ENCODE measurements at regions not wholly inside any gene's neighbourhood (a gene's known extent, or its start where the extent isn't known, plus 50 kb on each side); places are given as distances from the start of the nearest gene placed in this dataset.

GRCh38 chr7:19508821-19509220 lies 200.0 kb downstream of the POLR1F start:
- DNase-seq (no peak), ATAC-seq (ENCODE audit: low read depth) (no peak)
- Histone ChIP-seq H3K9ac (ENCODE audit: low read length) (no peak overlapping the region), H3K4me3 (ENCODE audit: control extremely low read depth in 1 of 5, extremely low read depth in 1 of 5, insufficient read depth in 1 of 5, low read depth in 2 of 5, low read length in 4 of 5) (no peak overlapping the region), H3K27me3 (replicated peaks in 1 of 4; ENCODE audit: control extremely low read depth in 1 of 4, control insufficient read depth in 3 of 4, insufficient read depth in 4 of 4, low read length in 3 of 4) (no peaks in the 10 kb centered on the region), H2AFZ (ENCODE audit: insufficient read depth, low read depth, low read length, poor library complexity, severe bottlenecking) (no peak overlapping the region), H3K27ac (ENCODE audit: low read length in 2 of 2) (no peak overlapping the region), H3K36me3 (replicated peaks in 1 of 2; ENCODE audit: control extremely low read depth in 1 of 2, control insufficient read depth in 1 of 2, extremely low read depth in 1 of 2, insufficient read depth in 2 of 2, low read length in 1 of 2) (no peaks in the 10 kb centered on the region), H4K20me1 (ENCODE audit: control insufficient read depth, insufficient read depth, low read length, poor library complexity, severe bottlenecking) (no peaks in the 10 kb centered on the region), H3K4me2 (replicated peaks; ENCODE audit: low read depth, low read length, poor library complexity, severe bottlenecking) (no peak overlapping the region), H3K79me2 (ENCODE audit: control insufficient read depth, insufficient read depth, low read length) (no peaks in the 10 kb centered on the region), H3K9me3 (ENCODE audit: control extremely low read depth in 1 of 3, control insufficient read depth in 2 of 3, insufficient read depth in 1 of 3, low read length in 2 of 3) (no peaks in the 10 kb centered on the region), H3K4me1 (ENCODE audit: control insufficient read depth in 2 of 2, insufficient read depth in 2 of 2, low read length in 2 of 2) (no peaks in the 10 kb centered on the region)
- H3K9me3 Mint-ChIP-seq (ENCODE audit: insufficient read depth), result no peaks in the 10 kb centered on the region
- intact Hi-C loops (cut with micrococcal nuclease), result no loop called here
- no peak overlapping the region for H3K27ac Mint-ChIP-seq
- H3K4me3 Mint-ChIP-seq, result no peak overlapping the region
- WGBS (ENCODE audit: insufficient coverage), result 80% methylated on average over 1 of the region's 2 CpGs
- TF ChIP-seq EZH2 (IDR thresholded peaks at IDR 0.05; ENCODE audit: borderline replicate concordance, insufficient read depth, low read depth, low read length, poor library complexity, severe bottlenecking) (no peak), CTCF (IDR thresholded peaks at IDR 0.05) (no peak)
- H3K27me3 Mint-ChIP-seq, result no peaks in the 10 kb centered on the region
- POLR2A ChIA-PET, result no interaction called here
- CTCF ChIA-PET, result no interaction called here
- no peaks in the 10 kb centered on the region for H3K4me1 Mint-ChIP-seq

GRCh38 chr7:19508124-19508523 lies 200.7 kb downstream of the POLR1F start:
- Mint-ChIP-seq H3K27ac (no peak overlapping the region), H3K4me1 (no peaks in the 10 kb centered on the region), H3K27me3 (no peaks in the 10 kb centered on the region), H3K4me3 (no peak overlapping the region), H3K9me3 (ENCODE audit: insufficient read depth) (no peaks in the 10 kb centered on the region)
- ChIA-PET POLR2A (no interaction called here), CTCF (no interaction called here)
- H3K79me2 ChIP-seq (ENCODE audit: control insufficient read depth, insufficient read depth, low read length), result no peaks in the 10 kb centered on the region
- H3K27me3 ChIP-seq (replicated peaks in 1 of 4; ENCODE audit: control extremely low read depth in 1 of 4, control insufficient read depth in 3 of 4, insufficient read depth in 4 of 4, low read length in 3 of 4), result no peaks in the 10 kb centered on the region
- H4K20me1 ChIP-seq (ENCODE audit: control insufficient read depth, insufficient read depth, low read length, poor library complexity, severe bottlenecking), result no peaks in the 10 kb centered on the region
- H3K27ac ChIP-seq (ENCODE audit: low read length in 2 of 2), result no peak overlapping the region
- no peak overlapping the region for H3K4me2 ChIP-seq (replicated peaks; ENCODE audit: low read depth, low read length, poor library complexity, severe bottlenecking)
- WGBS (ENCODE audit: insufficient coverage), result no CpG with 5 or more reads among the region's 2 CpGs
- DNase-seq (no peak), ATAC-seq (ENCODE audit: low read depth) (no peak)
- no peak overlapping the region for H3K4me3 ChIP-seq (ENCODE audit: control extremely low read depth in 1 of 5, extremely low read depth in 1 of 5, insufficient read depth in 1 of 5, low read depth in 2 of 5, low read length in 4 of 5)
- H3K36me3 ChIP-seq (replicated peaks in 1 of 2; ENCODE audit: control extremely low read depth in 1 of 2, control insufficient read depth in 1 of 2, extremely low read depth in 1 of 2, insufficient read depth in 2 of 2, low read length in 1 of 2), result no peaks in the 10 kb centered on the region
- no peak for TF ChIP-seq EZH2 (IDR thresholded peaks at IDR 0.05; ENCODE audit: borderline replicate concordance, insufficient read depth, low read depth, low read length, poor library complexity, severe bottlenecking)
- TF ChIP-seq CTCF (IDR thresholded peaks at IDR 0.05), result no peak
- intact Hi-C loops (cut with micrococcal nuclease), result no loop called here
- H3K9me3 ChIP-seq (ENCODE audit: control extremely low read depth in 1 of 3, control insufficient read depth in 2 of 3, insufficient read depth in 1 of 3, low read length in 2 of 3), result no peaks in the 10 kb centered on the region
- H3K9ac ChIP-seq (ENCODE audit: low read length), result no peak overlapping the region
- H2AFZ ChIP-seq (ENCODE audit: insufficient read depth, low read depth, low read length, poor library complexity, severe bottlenecking), result no peak overlapping the region
- H3K4me1 ChIP-seq (ENCODE audit: control insufficient read depth in 2 of 2, insufficient read depth in 2 of 2, low read length in 2 of 2), result no peaks in the 10 kb centered on the region

All from B cell (primary cell).